ENCODE measurements at regions not wholly inside any gene's neighbourhood (a gene's known extent, or its start where the extent isn't known, plus 50 kb on each side); places are given as distances from the start of the nearest gene placed in this dataset.

- TF ChIP-seq CTCF (IDR thresholded peaks at IDR 0.05) (no peak), POLR2A (IDR thresholded peaks at IDR 0.05) (no peak)
Observed at GRCh38 chr12:95413576-95413975, 60.4 kb upstream of the METAP2 start.
